GM18502 (cell line): ENCODE measurements at regions not wholly inside any gene's neighbourhood (a gene's known extent, or its start where the extent isn't known, plus 50 kb on each side); places are given as distances from the start of the nearest gene placed in this dataset.
A peak's percentile ranks its signal among the peaks of the same experiment; 100 is the strongest.

Source experiments
- ATAC-seq: cut with Tn5 transposase; IDR thresholded peaks from one replicate; pipeline ENCODE4 v1.9.1; 2021; ENCODE audit warnings: mild to moderate bottlenecking; ENCODE audit not compliant: unreplicated experiment, poor library complexity

- no peak for ATAC-seq
Observed at GRCh38 chr11:27216270-27217149, 146.5 kb downstream of the CCDC34 start.

GRCh38 chr11:27215471-27216269 is 147.3 kb downstream of the CCDC34 start:
- no peak for ATAC-seq

GRCh38 chr11:27214713-27215112 is 148.3 kb downstream of the CCDC34 start:
- no peak for ATAC-seq

- no peak for ATAC-seq
Observed at GRCh38 chr11:27213232-27213660, 149.8 kb downstream of the CCDC34 start.

- ATAC-seq: no peak
Observed at GRCh38 chr11:27212248-27212780, 150.7 kb downstream of the CCDC34 start.

- no peak for ATAC-seq
Observed at GRCh38 chr11:27211370-27212127, 151.5 kb downstream of the CCDC34 start.

GRCh38 chr11:27210531-27210930 is 152.5 kb downstream of the CCDC34 start:
- no peak for ATAC-seq

- peak; percentile 52 for ATAC-seq
Observed at GRCh38 chr11:27209562-27210005, 153.4 kb downstream of the CCDC34 start.

- ATAC-seq: no peak
Observed at GRCh38 chr11:27208846-27209245, 154.2 kb downstream of the CCDC34 start.

- ATAC-seq: no peak
Observed at GRCh38 chr11:27207025-27207650, 155.9 kb downstream of the CCDC34 start.

- no peak for ATAC-seq
Observed at GRCh38 chr11:27205779-27206570, 157.0 kb downstream of the CCDC34 start.

GRCh38 chr11:27205250-27205649 is 157.8 kb downstream of the CCDC34 start:
- no peak for ATAC-seq

GRCh38 chr11:27204529-27204928 is 158.5 kb downstream of the CCDC34 start:
- peak; percentile 70 for ATAC-seq

- no peak for ATAC-seq
Observed at GRCh38 chr11:27203077-27203647, 159.9 kb downstream of the CCDC34 start.

GRCh38 chr11:27201454-27202302 is 161.1 kb downstream of the BBOX1 start:
- ATAC-seq: no peak

- no peak for ATAC-seq
Observed at GRCh38 chr11:27200779-27201453, 160.3 kb downstream of the BBOX1 start.

GRCh38 chr11:27196203-27196897 is 155.7 kb downstream of the BBOX1 start:
- no peak for ATAC-seq
